HCT116 (cell line): ENCODE measurements at regions not wholly inside any gene's neighbourhood (a gene's known extent, or its start where the extent isn't known, plus 50 kb on each side); places are given as distances from the start of the nearest gene placed in this dataset.

ENCODE experiments used
- ATAC-seq: fragments of 200-7000 bp; cut with Tn5 transposase; 2 replicates; pipeline ENCODE4 v1.9.1; 2020; ENCODE audit warnings: mild to moderate bottlenecking, moderate library complexity
- BruUV-seq: library from RNA; stranded (reverse); fragments of 400-500 nt; replicated peaks from 2 replicates; lab custom pipeline; 2021; lab: Mats Ljungman, UMichigan
- CTCF ChIA-PET: fragments of 300-600 bp; sonication (Branson Sonifier 250); formaldehyde crosslinking; loops from one replicate; lab custom pipeline; 2021; ENCODE audit warnings: antibody characterized with exemption; lab: Charles Lee
- POLR2A ChIA-PET: fragments of 300-600, 350-600 bp; sonication (Branson Sonifier 250); formaldehyde crosslinking; loops from one replicate; lab custom pipeline; 2021; ENCODE audit warnings: antibody characterized with exemption; lab: Charles Lee
- RAD21 ChIA-PET, 2 experiments: fragments of 300-600 bp; sonication (Branson Sonifier 250); formaldehyde crosslinking; loops; one replicate each; lab custom pipeline; 2023; ENCODE audit warnings: low total read pairs in 2 of 2; ENCODE audit not compliant: uncharacterized antibody in 2 of 2, unreplicated experiment in 2 of 2, low non-redundant PET in 1 of 2; lab: Charles Lee
- DNase-seq: peaks from one replicate; pipeline ENCODE4 v3.0.0-alpha.2; 2010; ENCODE audit warnings: low read depth, low spot score
- H2AFZ ChIP-seq: fragments of 200-600 bp; shearing (Covaris generic), sonication (generic); 2 replicates; pipeline ENCODE4 v1.6.1; 2017; ENCODE audit warnings: low read depth, mixed run types, mixed read lengths, antibody characterized with exemption, low read length; ENCODE audit not compliant: poor library complexity, severe bottlenecking
- H3K27ac ChIP-seq: 2 replicates; pipeline ENCODE4 v1.5.1; 2012; ENCODE audit warnings: low read depth, low read length
- H3K27me3 ChIP-seq: fragments of 200-600 bp; sonication (generic); 2 replicates; pipeline ENCODE4 v1.6.1; 2016; ENCODE audit warnings: mixed run types, low read length, mixed read lengths; ENCODE audit not compliant: insufficient read depth
- H3K36me3 ChIP-seq, 2 experiments: fragments of 200-500 bp in 1 of 2; fragments of 200-600 bp in 1 of 2; sonication (Bioruptor generic) in 1 of 2; sonication (generic) in 1 of 2; 2 replicates each; pipeline versions ENCODE4 v1.5.1 to v1.6.1; 2014 to 2016; ENCODE audit warnings: low read length in 2 of 2, inconsistent platforms in 1 of 2, mixed read lengths in 1 of 2, mixed run types in 1 of 2; ENCODE audit not compliant: insufficient read depth in 2 of 2, control insufficient read depth in 1 of 2
- H3K4me1 ChIP-seq, 2 experiments: fragments of 200-600 bp in 1 of 2; sonication (generic) in 1 of 2; 2 replicates each; pipeline versions ENCODE4 v1.5.1 to v1.6.1; 2012 to 2017; ENCODE audit warnings: low read length in 2 of 2, inconsistent platforms in 1 of 2, mild to moderate bottlenecking in 1 of 2, mixed read lengths in 1 of 2, mixed run types in 1 of 2, moderate library complexity in 1 of 2; ENCODE audit not compliant: insufficient read depth in 2 of 2, control insufficient read depth in 1 of 2
- H3K4me2 ChIP-seq: fragments of 200-600 bp; sonication (generic); 2 replicates; pipeline ENCODE4 v1.6.1; 2017; ENCODE audit warnings: mixed run types, low read length, mixed read lengths
- H3K4me3 ChIP-seq, 2 experiments: fragments of 200-600 bp in 1 of 2; sonication (generic) in 1 of 2; replicated peaks in 1 of 2; 2 replicates each; pipeline ENCODE4 v1.5.1; 2011 to 2016; ENCODE audit warnings: low read length in 2 of 2, control low read depth in 1 of 2, low read depth in 1 of 2, mild to moderate bottlenecking in 1 of 2, mixed read lengths in 1 of 2, mixed run types in 1 of 2
- H3K79me2 ChIP-seq: fragments of 200-600 bp; sonication (generic); 2 replicates; pipeline ENCODE4 v1.6.1; 2017; ENCODE audit warnings: mild to moderate bottlenecking, mixed run types, low read length, moderate library complexity, mixed read lengths; ENCODE audit not compliant: insufficient read depth
- H3K9ac ChIP-seq: fragments of 200-600 bp; sonication (generic); 2 replicates; pipeline ENCODE4 v1.6.1; 2016; ENCODE audit warnings: low read length, mixed read lengths
- H3K9me2 ChIP-seq: fragments of 200-600 bp; sonication (generic), shearing (Covaris generic); 2 replicates; pipeline ENCODE4 v1.6.1; 2017; ENCODE audit warnings: mixed run types, mild to moderate bottlenecking, moderate library complexity; ENCODE audit not compliant: insufficient read depth
- H3K9me3 ChIP-seq, 2 experiments: fragments of 200-500 bp in 1 of 2; fragments of 200-600 bp in 1 of 2; sonication (Bioruptor generic) in 1 of 2; sonication (generic) in 1 of 2; 2 replicates each; pipeline ENCODE4 v1.6.1; 2014 to 2017; ENCODE audit warnings: low read length in 2 of 2, mixed read lengths in 2 of 2, inconsistent platforms in 1 of 2, low read depth in 1 of 2, mild to moderate bottlenecking in 1 of 2, mixed run types in 1 of 2, moderate library complexity in 1 of 2; ENCODE audit not compliant: control insufficient read depth in 1 of 2, insufficient read depth in 1 of 2
- H4K20me1 ChIP-seq: fragments of 200-600 bp; sonication (generic), shearing (Covaris generic); 2 replicates; pipeline ENCODE4 v1.6.1; 2017; ENCODE audit warnings: mixed run types, mild to moderate bottlenecking, moderate library complexity; ENCODE audit not compliant: insufficient read depth
- CEBPB ChIP-seq: IDR thresholded peaks from 2 replicates; pipeline ENCODE4 v1.6.1; 2012; ENCODE audit warnings: low read depth
- ELF1 ChIP-seq: IDR thresholded peaks from 2 replicates; pipeline ENCODE4 v1.6.1; 2012; ENCODE audit warnings: low read depth, borderline replicate concordance
- EZH2 ChIP-seq: fragments of 200-600 bp; sonication (generic); IDR thresholded peaks from 2 replicates; pipeline ENCODE4 v1.6.1; 2017; ENCODE audit warnings: antibody characterized with exemption, mixed run types
- EZH2phosphoT487 ChIP-seq: fragments of 200-600 bp; IDR thresholded peaks from 2 replicates; pipeline ENCODE4 v1.6.1; 2018; ENCODE audit warnings: antibody characterized with exemption, borderline replicate concordance
- JUND ChIP-seq: IDR thresholded peaks from 2 replicates; pipeline ENCODE4 v1.6.1; 2012
- POLR2A ChIP-seq: IDR thresholded peaks from 2 replicates; pipeline ENCODE4 v1.7.0; 2011; ENCODE audit warnings: borderline replicate concordance; ENCODE audit not compliant: insufficient read depth, insufficient read length; ENCODE audit errors: extremely low read depth
- POLR2AphosphoS5 ChIP-seq: IDR thresholded peaks from 2 replicates; pipeline ENCODE4 v1.6.1; 2011; ENCODE audit warnings: mild to moderate bottlenecking, low read depth, low read length, moderate library complexity
- SRF ChIP-seq: IDR thresholded peaks from 2 replicates; pipeline ENCODE4 v1.6.1; 2012; ENCODE audit warnings: low read depth
- TCF7L2 ChIP-seq: IDR thresholded peaks from 2 replicates; pipeline ENCODE4 v1.7.0; 2011; ENCODE audit warnings: borderline replicate concordance, inconsistent platforms; ENCODE audit not compliant: insufficient read depth, insufficient read length; ENCODE audit errors: extremely low read depth
- YY1 ChIP-seq: IDR thresholded peaks from 2 replicates; pipeline ENCODE4 v1.6.1; 2011; ENCODE audit warnings: low read length, low read depth, moderate library complexity, mild to moderate bottlenecking; ENCODE audit not compliant: insufficient replicate concordance; ENCODE audit errors: extremely low read depth
- ZNF274 ChIP-seq: fragments of 200-500 bp; sonication (Bioruptor generic); IDR thresholded peaks from 2 replicates; pipeline ENCODE4 v1.6.1; 2014; ENCODE audit warnings: mild to moderate bottlenecking, low read depth, low read length, inconsistent platforms
- intact Hi-C: fragments of 100-400 bp; cut with micrococcal nuclease; formaldehyde crosslinking; loops from 2 replicates; pipeline ENCODE4 v1.10.0; 2022

GRCh38 chr2:15875969-15876705, 64.2 kb upstream of the MYCN start:
- TF ChIP-seq JUND = no peak
- no peak for TF ChIP-seq ELF1
- no peak for TF ChIP-seq CEBPB
- no peak for TF ChIP-seq SRF
- TF ChIP-seq EZH2phosphoT487 = no peak
- TF ChIP-seq EZH2 = no peak
- no peak for TF ChIP-seq ZNF274
- TF ChIP-seq POLR2A = no peak
- no peak for TF ChIP-seq POLR2AphosphoS5
- no peak for TF ChIP-seq YY1
- no peak for TF ChIP-seq TCF7L2
- TF ChIP-seq, all 23 proteins: peak for 0
- no peaks in the 10 kb centered on the region for H3K27me3 ChIP-seq
- intact Hi-C loops = no loop called here
- no peak overlapping the region for H3K9ac ChIP-seq
- ATAC-seq (no peak), DNase-seq (no peak)
- H4K20me1 ChIP-seq = no peaks in the 10 kb centered on the region
- no TSS peak for BruUV-seq
- no peak overlapping the region for H3K4me3 ChIP-seq
- H3K4me1 ChIP-seq = no peaks in the 10 kb centered on the region
- H3K79me2 ChIP-seq = no peaks in the 10 kb centered on the region
- H3K27ac ChIP-seq = no peak overlapping the region
- H3K4me2 ChIP-seq = no peak overlapping the region
- RAD21 ChIA-PET = no interaction called here
- H2AFZ ChIP-seq = no peak overlapping the region
- CTCF ChIA-PET = no interaction called here
- H3K9me3 ChIP-seq = no peaks in the 10 kb centered on the region
- H3K9me2 ChIP-seq = no peaks in the 10 kb centered on the region
- H3K36me3 ChIP-seq = no peaks in the 10 kb centered on the region
- POLR2A ChIA-PET = no interaction called here
